HepG2 (cell line): ENCODE measurements at regions not wholly inside any gene's neighbourhood (a gene's known extent, or its start where the extent isn't known, plus 50 kb on each side); places are given as distances from the start of the nearest gene placed in this dataset.

ENCODE experiments used
- ARNTL ChIP-seq: sonication (generic); formaldehyde crosslinking; IDR thresholded peaks from 2 replicates; pipeline ENCODE4 v1.4.0; 2020; ENCODE audit warnings: mild to moderate bottlenecking, missing genetic modification reagents
- CHCHD3 ChIP-seq: sonication (generic); formaldehyde crosslinking; IDR thresholded peaks from 2 replicates; pipeline ENCODE4 v1.8.0; 2022; ENCODE audit warnings: mild to moderate bottlenecking, missing genetic modification reagents, moderate library complexity
- GZF1 ChIP-seq: sonication (generic); formaldehyde crosslinking; IDR thresholded peaks from 2 replicates; pipeline ENCODE4 v1.5.1; 2020; ENCODE audit warnings: mild to moderate bottlenecking, missing genetic modification reagents
- POLR2AphosphoS2 ChIP-seq: IDR thresholded peaks from 2 replicates; pipeline ENCODE4 v1.6.1; 2011; ENCODE audit warnings: low read depth, low read length, improper control_type of control experiment
- RARA ChIP-seq: IDR thresholded peaks from 2 replicates; pipeline ENCODE4 v1.6.1; 2016; ENCODE audit warnings: missing genetic modification reagents, missing compliant biosample characterization
- RFX3 ChIP-seq: IDR thresholded peaks from 2 replicates; pipeline ENCODE4 v1.6.1; 2016; ENCODE audit warnings: missing biosample characterization, missing genetic modification reagents
- ZFP90 ChIP-seq: sonication (generic); formaldehyde crosslinking; IDR thresholded peaks from 2 replicates; pipeline ENCODE4 v1.8.0; 2022; ENCODE audit warnings: missing genetic modification reagents, mild to moderate bottlenecking, inconsistent platforms, borderline replicate concordance
- ZNF460 ChIP-seq: sonication (generic); formaldehyde crosslinking; IDR thresholded peaks from 2 replicates; pipeline ENCODE4 v1.5.1; 2020; ENCODE audit warnings: missing genetic modification reagents, mild to moderate bottlenecking, borderline replicate concordance
- ZNF616 ChIP-seq: sonication (generic); formaldehyde crosslinking; IDR thresholded peaks from 2 replicates; pipeline ENCODE4 v1.5.0; 2020; ENCODE audit warnings: low read depth, mild to moderate bottlenecking, missing genetic modification reagents
- ZNF766 ChIP-seq: sonication (generic); formaldehyde crosslinking; IDR thresholded peaks from 2 replicates; pipeline ENCODE4 v1.5.0; 2020; ENCODE audit warnings: missing genetic modification reagents, borderline replicate concordance
- ZSCAN25 ChIP-seq: sonication (generic); formaldehyde crosslinking; IDR thresholded peaks from 2 replicates; pipeline ENCODE4 v1.8.0; 2022; ENCODE audit warnings: mild to moderate bottlenecking, missing genetic modification reagents
- TF ChIP-seq, protein P1 (sequence below): sonication (generic); formaldehyde crosslinking; IDR thresholded peaks from 2 replicates; pipeline ENCODE4 v1.5.0; 2020; ENCODE audit warnings: mild to moderate bottlenecking, low read depth, missing genetic modification reagents, borderline replicate concordance
- TF ChIP-seq, protein P2 (sequence below): sonication (generic); formaldehyde crosslinking; IDR thresholded peaks from 2 replicates; pipeline ENCODE4 v1.5.0; 2020; ENCODE audit warnings: missing genetic modification reagents
- TF ChIP-seq, protein P3 (sequence below): sonication (generic); formaldehyde crosslinking; IDR thresholded peaks from 2 replicates; pipeline ENCODE4 v1.5.1; 2020; ENCODE audit warnings: missing genetic modification reagents, mild to moderate bottlenecking, borderline replicate concordance
- TF ChIP-seq, protein P4 (sequence below): sonication (generic); formaldehyde crosslinking; IDR thresholded peaks from one replicate; pipeline ENCODE4 v1.5.1; 2020; ENCODE audit warnings: mild to moderate bottlenecking, missing genetic modification reagents; ENCODE audit errors: not compliant biosample characterization
- TF ChIP-seq, protein P5 (sequence below): sonication (generic); formaldehyde crosslinking; IDR thresholded peaks from 2 replicates; pipeline ENCODE4 v1.4.0; 2020; ENCODE audit warnings: missing genetic modification reagents
- TF ChIP-seq, protein P6 (sequence below): IDR thresholded peaks from 2 replicates; pipeline ENCODE4 v1.6.1; 2016; ENCODE audit warnings: missing compliant biosample characterization, missing genetic modification reagents, borderline replicate concordance

DNA sequence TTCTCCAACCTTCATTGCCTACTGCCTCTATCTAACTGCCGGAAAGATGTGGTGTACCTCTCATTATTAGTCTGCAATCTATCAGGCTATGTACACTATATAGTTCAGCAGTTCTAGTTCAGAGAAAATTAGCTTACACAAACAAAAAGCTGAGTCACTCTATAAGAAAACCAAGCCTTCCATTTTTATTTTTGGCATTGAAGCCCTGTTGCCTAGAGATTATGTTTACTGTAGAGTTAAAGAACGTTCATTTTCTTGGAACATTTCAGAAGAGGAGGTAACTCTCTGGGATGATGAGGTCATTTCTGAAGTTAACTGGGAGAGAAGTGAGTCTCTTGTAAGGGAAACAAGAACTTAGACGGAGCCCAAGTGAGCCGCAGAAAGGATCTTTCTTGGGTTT is 133.5 kb downstream of the FAM124B start (continued):
- TF ChIP-seq ARNTL (no peak), GZF1 (no peak), POLR2AphosphoS2 (no peak), RARA (peak; percentile 88), ZNF766 (CRISPR knock-in tag) (no peak), RFX3 (peak; percentile 40; the same call in 1 of the 2 replicates), ZFP90 (CRISPR knock-in tag) (no peak), CHCHD3 (CRISPR knock-in tag) (no peak), ZNF616 (CRISPR knock-in tag) (no peak), ZSCAN25 (CRISPR knock-in tag) (no peak), ZNF460 (CRISPR knock-in tag) (no peak)
- TF ChIP-seq, protein P1, sequence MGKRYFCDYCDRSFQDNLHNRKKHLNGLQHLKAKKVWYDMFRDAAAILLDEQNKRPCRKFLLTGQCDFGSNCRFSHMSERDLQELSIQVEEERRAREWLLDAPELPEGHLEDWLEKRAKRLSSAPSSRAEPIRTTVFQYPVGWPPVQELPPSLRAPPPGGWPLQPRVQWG (CRISPR knock-in tag), result no peak
- TF ChIP-seq, protein P2, sequence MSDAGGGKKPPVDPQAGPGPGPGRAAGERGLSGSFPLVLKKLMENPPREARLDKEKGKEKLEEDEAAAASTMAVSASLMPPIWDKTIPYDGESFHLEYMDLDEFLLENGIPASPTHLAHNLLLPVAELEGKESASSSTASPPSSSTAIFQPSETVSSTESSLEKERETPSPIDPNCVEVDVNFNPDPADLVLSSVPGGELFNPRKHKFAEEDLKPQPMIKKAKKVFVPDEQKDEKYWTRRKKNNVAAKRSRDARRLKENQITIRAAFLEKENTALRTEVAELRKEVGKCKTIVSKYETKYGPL (CRISPR knock-in tag), result no peak
- TF ChIP-seq, protein P3, sequence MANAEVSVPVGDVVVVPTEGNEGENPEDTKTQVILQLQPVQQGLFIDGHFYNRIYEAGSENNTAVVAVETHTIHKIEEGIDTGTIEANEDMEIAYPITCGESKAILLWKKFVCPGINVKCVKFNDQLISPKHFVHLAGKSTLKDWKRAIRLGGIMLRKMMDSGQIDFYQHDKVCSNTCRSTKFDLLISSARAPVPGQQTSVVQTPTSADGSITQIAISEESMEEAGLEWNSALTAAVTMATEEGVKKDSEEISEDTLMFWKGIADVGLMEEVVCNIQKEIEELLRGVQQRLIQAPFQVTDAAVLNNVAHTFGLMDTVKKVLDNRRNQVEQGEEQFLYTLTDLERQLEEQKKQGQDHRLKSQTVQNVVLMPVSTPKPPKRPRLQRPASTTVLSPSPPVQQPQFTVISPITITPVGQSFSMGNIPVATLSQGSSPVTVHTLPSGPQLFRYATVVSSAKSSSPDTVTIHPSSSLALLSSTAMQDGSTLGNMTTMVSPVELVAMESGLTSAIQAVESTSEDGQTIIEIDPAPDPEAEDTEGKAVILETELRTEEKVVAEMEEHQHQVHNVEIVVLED (CRISPR knock-in tag), result no peak
- TF ChIP-seq, protein P4, sequence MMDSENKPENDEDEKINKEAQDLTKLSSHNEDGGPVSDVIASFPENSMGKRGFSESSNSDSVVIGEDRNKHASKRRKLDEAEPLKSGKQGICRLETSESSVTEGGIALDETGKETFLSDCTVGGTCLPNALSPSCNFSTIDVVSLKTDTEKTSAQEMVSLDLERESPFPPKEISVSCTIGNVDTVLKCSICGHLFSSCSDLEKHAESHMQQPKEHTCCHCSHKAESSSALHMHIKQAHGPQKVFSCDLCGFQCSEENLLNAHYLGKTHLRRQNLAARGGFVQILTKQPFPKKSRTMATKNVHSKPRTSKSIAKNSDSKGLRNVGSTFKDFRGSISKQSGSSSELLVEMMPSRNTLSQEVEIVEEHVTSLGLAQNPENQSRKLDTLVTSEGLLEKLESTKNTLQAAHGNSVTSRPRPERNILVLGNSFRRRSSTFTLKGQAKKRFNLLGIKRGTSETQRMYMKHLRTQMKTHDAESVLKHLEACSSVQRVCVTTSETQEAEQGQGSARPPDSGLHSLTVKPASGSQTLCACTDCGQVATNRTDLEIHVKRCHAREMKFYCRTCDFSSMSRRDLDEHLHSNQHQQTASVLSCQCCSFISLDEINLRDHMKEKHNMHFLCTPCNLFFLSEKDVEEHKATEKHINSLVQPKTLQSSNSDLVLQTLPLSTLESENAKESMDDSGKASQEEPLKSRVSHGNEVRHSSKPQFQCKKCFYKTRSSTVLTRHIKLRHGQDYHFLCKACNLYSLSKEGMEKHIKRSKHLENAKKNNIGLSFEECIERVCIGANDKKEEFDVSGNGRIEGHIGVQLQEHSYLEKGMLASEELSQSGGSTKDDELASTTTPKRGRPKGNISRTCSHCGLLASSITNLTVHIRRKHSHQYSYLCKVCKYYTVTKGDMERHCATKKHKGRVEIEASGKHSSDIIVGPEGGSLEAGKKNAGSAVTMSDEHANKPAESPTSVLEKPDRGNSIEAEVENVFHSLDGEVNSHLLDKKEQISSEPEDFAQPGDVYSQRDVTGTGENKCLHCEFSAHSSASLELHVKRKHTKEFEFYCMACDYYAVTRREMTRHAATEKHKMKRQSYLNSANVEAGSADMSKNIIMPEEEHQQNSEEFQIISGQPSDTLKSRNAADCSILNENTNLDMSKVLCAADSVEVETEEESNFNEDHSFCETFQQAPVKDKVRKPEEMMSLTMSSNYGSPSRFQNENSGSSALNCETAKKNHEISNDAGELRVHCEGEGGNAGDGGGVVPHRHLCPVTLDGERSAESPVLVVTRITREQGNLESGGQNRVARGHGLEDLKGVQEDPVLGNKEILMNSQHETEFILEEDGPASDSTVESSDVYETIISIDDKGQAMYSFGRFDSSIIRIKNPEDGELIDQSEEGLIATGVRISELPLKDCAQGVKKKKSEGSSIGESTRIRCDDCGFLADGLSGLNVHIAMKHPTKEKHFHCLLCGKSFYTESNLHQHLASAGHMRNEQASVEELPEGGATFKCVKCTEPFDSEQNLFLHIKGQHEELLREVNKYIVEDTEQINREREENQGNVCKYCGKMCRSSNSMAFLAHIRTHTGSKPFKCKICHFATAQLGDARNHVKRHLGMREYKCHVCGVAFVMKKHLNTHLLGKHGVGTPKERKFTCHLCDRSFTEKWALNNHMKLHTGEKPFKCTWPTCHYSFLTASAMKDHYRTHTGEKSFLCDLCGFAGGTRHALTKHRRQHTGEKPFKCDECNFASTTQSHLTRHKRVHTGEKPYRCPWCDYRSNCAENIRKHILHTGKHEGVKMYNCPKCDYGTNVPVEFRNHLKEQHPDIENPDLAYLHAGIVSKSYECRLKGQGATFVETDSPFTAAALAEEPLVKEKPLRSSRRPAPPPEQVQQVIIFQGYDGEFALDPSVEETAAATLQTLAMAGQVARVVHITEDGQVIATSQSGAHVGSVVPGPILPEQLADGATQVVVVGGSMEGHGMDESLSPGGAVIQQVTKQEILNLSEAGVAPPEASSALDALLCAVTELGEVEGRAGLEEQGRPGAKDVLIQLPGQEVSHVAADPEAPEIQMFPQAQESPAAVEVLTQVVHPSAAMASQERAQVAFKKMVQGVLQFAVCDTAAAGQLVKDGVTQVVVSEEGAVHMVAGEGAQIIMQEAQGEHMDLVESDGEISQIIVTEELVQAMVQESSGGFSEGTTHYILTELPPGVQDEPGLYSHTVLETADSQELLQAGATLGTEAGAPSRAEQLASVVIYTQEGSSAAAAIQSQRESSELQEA, result no peak
- TF ChIP-seq, protein P5, sequence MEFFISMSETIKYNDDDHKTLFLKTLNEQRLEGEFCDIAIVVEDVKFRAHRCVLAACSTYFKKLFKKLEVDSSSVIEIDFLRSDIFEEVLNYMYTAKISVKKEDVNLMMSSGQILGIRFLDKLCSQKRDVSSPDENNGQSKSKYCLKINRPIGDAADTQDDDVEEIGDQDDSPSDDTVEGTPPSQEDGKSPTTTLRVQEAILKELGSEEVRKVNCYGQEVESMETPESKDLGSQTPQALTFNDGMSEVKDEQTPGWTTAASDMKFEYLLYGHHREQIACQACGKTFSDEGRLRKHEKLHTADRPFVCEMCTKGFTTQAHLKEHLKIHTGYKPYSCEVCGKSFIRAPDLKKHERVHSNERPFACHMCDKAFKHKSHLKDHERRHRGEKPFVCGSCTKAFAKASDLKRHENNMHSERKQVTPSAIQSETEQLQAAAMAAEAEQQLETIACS (CRISPR knock-in tag), result no peak
- TF ChIP-seq, protein P6, sequence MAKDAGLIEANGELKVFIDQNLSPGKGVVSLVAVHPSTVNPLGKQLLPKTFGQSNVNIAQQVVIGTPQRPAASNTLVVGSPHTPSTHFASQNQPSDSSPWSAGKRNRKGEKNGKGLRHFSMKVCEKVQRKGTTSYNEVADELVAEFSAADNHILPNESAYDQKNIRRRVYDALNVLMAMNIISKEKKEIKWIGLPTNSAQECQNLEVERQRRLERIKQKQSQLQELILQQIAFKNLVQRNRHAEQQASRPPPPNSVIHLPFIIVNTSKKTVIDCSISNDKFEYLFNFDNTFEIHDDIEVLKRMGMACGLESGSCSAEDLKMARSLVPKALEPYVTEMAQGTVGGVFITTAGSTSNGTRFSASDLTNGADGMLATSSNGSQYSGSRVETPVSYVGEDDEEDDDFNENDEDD, result no peak
